GM12878 (cell line): ENCODE measurements at regions not wholly inside any gene's neighbourhood (a gene's known extent, or its start where the extent isn't known, plus 50 kb on each side); places are given as distances from the start of the nearest gene placed in this dataset.

Experiments
- ATAC-seq: fragments of 200-7000 bp; cut with Tn5 transposase; 3 replicates; pipeline ENCODE4 v1.9.1; 2020; ENCODE audit warnings: mild to moderate bottlenecking, moderate library complexity
- BruUV-seq: library from RNA; stranded (reverse); fragments of 400-500 nt; replicated peaks from 2 replicates; lab custom pipeline; 2021; lab: Mats Ljungman, UMichigan
- CTCF ChIA-PET: fragments of 300-600 bp; sonication (Branson Sonifier 250); formaldehyde crosslinking; extraction: SDS; loops from one replicate; lab custom pipeline; 2021; ENCODE audit warnings: inconsistent platforms; lab: Yijun Ruan, JAX
- POLR2A ChIA-PET: fragments of 350-600 bp; formaldehyde crosslinking; extraction: SDS; loops from one replicate; lab custom pipeline; 2021; ENCODE audit warnings: inconsistent platforms; lab: Charles Lee
- RAD21 ChIA-PET: fragments of 300-600 bp; sonication (Branson Sonifier 250); formaldehyde crosslinking; loops from one replicate; lab custom pipeline; 2023; ENCODE audit warnings: antibody characterized with exemption; ENCODE audit not compliant: unreplicated experiment; lab: Charles Lee
- SMC1A ChIA-PET: fragments of 300-600 bp; sonication (Branson Sonifier 250); formaldehyde crosslinking; loops from one replicate; lab custom pipeline; 2023; ENCODE audit not compliant: unreplicated experiment, uncharacterized antibody; lab: Charles Lee
- DNase-seq: peaks from one replicate; pipeline ENCODE4 v3.0.0-alpha.2; 2011; ENCODE audit warnings: low read depth, low spot score
- FAIRE-seq: peaks from 3 replicates; lab custom pipeline; 2011; peaks lifted over from hg19 to GRCh38; lab: Jason Lieb, UNC
- H2AFZ ChIP-seq: 2 replicates; pipeline ENCODE4 v1.6.0; 2011; ENCODE audit warnings: low read depth, low read length, control low read depth; ENCODE audit not compliant: control insufficient read depth
- H3K27ac ChIP-seq: 2 replicates; pipeline ENCODE4 v1.5.1; 2011; ENCODE audit warnings: control low read depth; ENCODE audit not compliant: control insufficient read depth, insufficient read depth
- H3K27me3 ChIP-seq, 2 experiments: replicated peaks in 1 of 2; 2 replicates each; pipeline versions ENCODE4 v1.6.0 to v1.6.1; 2011; ENCODE audit warnings: low read length in 1 of 2; ENCODE audit not compliant: control insufficient read depth in 2 of 2, insufficient read depth in 2 of 2
- H3K36me3 ChIP-seq, 2 experiments: 2 replicates each; pipeline ENCODE4 v1.5.1; 2011; ENCODE audit warnings: low read length in 1 of 2; ENCODE audit not compliant: control insufficient read depth in 2 of 2, insufficient read depth in 2 of 2
- H3K4me1 ChIP-seq: 2 replicates; pipeline ENCODE4 v1.6.1; 2011; ENCODE audit warnings: mild to moderate bottlenecking, low read length, moderate library complexity, mixed read lengths; ENCODE audit not compliant: control insufficient read depth, insufficient read depth
- H3K4me2 ChIP-seq: 2 replicates; pipeline ENCODE4 v1.6.0; 2011; ENCODE audit warnings: control low read depth; ENCODE audit not compliant: control insufficient read depth, insufficient read depth
- H3K4me3 ChIP-seq: fragments of 200-600 bp; sonication (generic); 2 replicates; pipeline ENCODE4 v1.5.1; 2016
- H3K79me2 ChIP-seq: 2 replicates; pipeline ENCODE4 v1.6.0; 2011; ENCODE audit warnings: low read length; ENCODE audit not compliant: control insufficient read depth, insufficient read depth
- H3K9ac ChIP-seq: 2 replicates; pipeline ENCODE4 v1.8.0; 2011; ENCODE audit warnings: low read length, control low read depth, mixed read lengths; ENCODE audit not compliant: control insufficient read depth, insufficient read depth
- H3K9me3 ChIP-seq: replicated peaks from 3 replicates; pipeline ENCODE4 v1.5.1; 2011; ENCODE audit warnings: mild to moderate bottlenecking, low read length; ENCODE audit not compliant: control insufficient read depth, insufficient read depth
- H4K20me1 ChIP-seq: 2 replicates; pipeline ENCODE4 v1.6.0; 2011; ENCODE audit not compliant: control insufficient read depth, insufficient read depth
- HDAC6 ChIP-seq: fragments of 200-600 bp; sonication (generic); IDR thresholded peaks from one replicate; pipeline ENCODE4 v1.8.0; 2017; ENCODE audit warnings: antibody characterized with exemption; ENCODE audit not compliant: unreplicated experiment
- LARP7 ChIP-seq: fragments of 450-650 bp; IDR thresholded peaks from 2 replicates; pipeline ENCODE4 v1.6.1; 2017; ENCODE audit warnings: mild to moderate bottlenecking
- MAX ChIP-seq: IDR thresholded peaks from 2 replicates; pipeline ENCODE4 v1.6.1; 2012; ENCODE audit warnings: low read depth, low read length, improper control_type of control experiment
- NR2C1 ChIP-seq: fragments of 450-650 bp; IDR thresholded peaks from 2 replicates; pipeline ENCODE4 v1.6.1; 2017; ENCODE audit warnings: antibody characterized with exemption, mild to moderate bottlenecking, moderate library complexity
- PML ChIP-seq: IDR thresholded peaks from 2 replicates; pipeline ENCODE4 v1.6.1; 2012; ENCODE audit warnings: low read length, inconsistent platforms
- POLR2AphosphoS2 ChIP-seq: IDR thresholded peaks from 2 replicates; pipeline ENCODE4 v1.6.1; 2011; ENCODE audit warnings: low read depth, mild to moderate bottlenecking, low read length, improper control_type of control experiment, moderate library complexity
- RFX5 ChIP-seq: IDR thresholded peaks from 2 replicates; pipeline ENCODE4 v1.6.1; 2011; ENCODE audit warnings: low read depth, low read length, improper control_type of control experiment
- RUNX3 ChIP-seq: IDR thresholded peaks from 2 replicates; pipeline ENCODE4 v1.6.1; 2012; ENCODE audit warnings: low read length, inconsistent platforms
- ZZZ3 ChIP-seq: IDR thresholded peaks from 2 replicates; pipeline ENCODE4 v1.6.1; 2011; ENCODE audit warnings: low read depth; ENCODE audit not compliant: control insufficient read depth, insufficient read length
- WGBS: methylation state at CpG from one replicate; pipeline ENCODE4 v1.1.6; 2016; ENCODE audit warnings: low lambda C conversion rate; ENCODE audit not compliant: insufficient replicate concordance, insufficient coverage; ENCODE audit errors: missing lambda C conversion rate; 5-methylcytosine and 5-hydroxymethylcytosine counted together
- in situ Hi-C: fragments of 300-500 bp; cut with MboI; formaldehyde crosslinking; loops from 9 replicates; pipeline ENCODE4 v1.14.3; 2018; ENCODE audit warnings: mixed read lengths
- intact Hi-C: fragments of 100-400 bp; cut with micrococcal nuclease; formaldehyde crosslinking; loops from one replicate; pipeline ENCODE4 v1.14.2; 2022; ENCODE audit not compliant: unreplicated experiment
- TF ChIP-seq, protein P1 (sequence below): fragments of 450-650 bp; formaldehyde crosslinking; IDR thresholded peaks from 2 replicates; pipeline ENCODE4 v1.4.0; 2022; ENCODE audit warnings: mild to moderate bottlenecking, moderate library complexity
- TF ChIP-seq, protein P2 (sequence below), 3 experiments: IDR thresholded peaks in 2 of 3; conservative IDR thresholded peaks in 1 of 3; 2 replicates each; pipeline ENCODE4 v1.5.1; 2011; ENCODE audit warnings: low read depth in 3 of 3, low read length in 3 of 3, mild to moderate bottlenecking in 3 of 3, control low read depth in 2 of 3, moderate library complexity in 2 of 3, inconsistent platforms in 1 of 3, mixed read lengths in 1 of 3; ENCODE audit not compliant: control insufficient read depth in 2 of 3, insufficient read depth in 1 of 3; ENCODE audit errors: extremely low read depth in 1 of 3

DNA sequence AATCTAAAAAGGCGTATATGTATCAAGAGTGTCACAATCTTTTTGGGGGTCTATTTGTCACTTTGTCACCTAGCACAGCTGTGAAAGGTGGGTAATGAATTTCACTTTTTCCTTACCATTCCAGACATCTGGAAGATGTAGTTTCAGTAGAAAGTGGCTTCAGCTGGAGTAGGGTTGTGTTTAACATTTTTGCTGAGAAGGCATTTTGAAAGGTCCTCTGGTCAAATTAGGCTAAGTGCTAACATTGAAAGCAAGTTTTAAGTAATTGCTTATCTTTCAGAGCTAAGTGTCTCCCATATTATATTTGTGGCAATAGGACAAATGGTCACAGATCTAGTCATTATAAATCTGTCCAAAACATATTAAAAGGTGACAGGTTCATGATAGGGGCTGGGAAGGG is 542.1 kb upstream of the SPHKAP start:
- Histone ChIP-seq H3K79me2 (no peaks in the 10 kb centered on the region), H3K9ac (no peak overlapping the region), H3K27me3 (no peaks in the 10 kb centered on the region; a peak in 1 of 4 replicates), H3K9me3 (no peaks in the 10 kb centered on the region), H4K20me1 (no peaks in the 10 kb centered on the region), H3K4me1 (no peaks in the 10 kb centered on the region), H3K4me2 (no peak overlapping the region), H3K27ac (no peak overlapping the region), H3K4me3 (no peak overlapping the region), H3K36me3 (no peaks in the 10 kb centered on the region), H2AFZ (no peak overlapping the region)
- DNase-seq = no peak
- POLR2A ChIA-PET = no interaction called here
- BruUV-seq = no TSS peak
- intact Hi-C loops (no loop called here), in situ Hi-C loops (no loop called here)
- FAIRE-seq = no peak
- SMC1A ChIA-PET = no interaction called here
- CTCF ChIA-PET = no interaction called here
- TF ChIP-seq MAX (no peak), POLR2AphosphoS2 (no peak), RUNX3 (no peak), RFX5 (no peak), NR2C1 (no peak), ZZZ3 (no peak), PML (no peak), LARP7 (no peak), HDAC6 (no peak)
- TF ChIP-seq, protein P1, sequence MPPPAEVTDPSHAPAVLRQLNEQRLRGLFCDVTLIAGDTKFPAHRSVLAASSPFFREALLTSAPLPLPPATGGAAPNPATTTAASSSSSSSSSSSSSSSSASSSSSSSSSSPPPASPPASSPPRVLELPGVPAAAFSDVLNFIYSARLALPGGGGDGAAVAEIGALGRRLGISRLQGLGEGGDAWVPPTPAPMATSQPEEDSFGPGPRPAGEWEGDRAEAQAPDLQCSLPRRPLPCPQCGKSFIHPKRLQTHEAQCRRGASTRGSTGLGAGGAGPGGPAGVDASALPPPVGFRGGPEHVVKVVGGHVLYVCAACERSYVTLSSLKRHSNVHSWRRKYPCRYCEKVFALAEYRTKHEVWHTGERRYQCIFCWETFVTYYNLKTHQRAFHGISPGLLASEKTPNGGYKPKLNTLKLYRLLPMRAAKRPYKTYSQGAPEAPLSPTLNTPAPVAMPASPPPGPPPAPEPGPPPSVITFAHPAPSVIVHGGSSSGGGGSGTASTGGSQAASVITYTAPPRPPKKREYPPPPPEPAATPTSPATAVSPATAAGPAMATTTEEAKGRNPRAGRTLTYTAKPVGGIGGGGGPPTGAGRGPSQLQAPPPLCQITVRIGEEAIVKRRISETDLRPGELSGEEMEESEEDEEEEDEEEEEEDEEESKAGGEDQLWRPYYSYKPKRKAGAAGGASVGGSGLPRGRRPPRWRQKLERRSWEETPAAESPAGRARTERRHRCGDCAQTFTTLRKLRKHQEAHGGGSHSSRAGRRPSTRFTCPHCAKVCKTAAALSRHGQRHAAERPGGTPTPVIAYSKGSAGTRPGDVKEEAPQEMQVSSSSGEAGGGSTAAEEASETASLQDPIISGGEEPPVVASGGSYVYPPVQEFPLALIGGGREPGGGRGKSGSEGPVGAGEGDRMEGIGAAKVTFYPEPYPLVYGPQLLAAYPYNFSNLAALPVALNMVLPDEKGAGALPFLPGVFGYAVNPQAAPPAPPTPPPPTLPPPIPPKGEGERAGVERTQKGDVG (CRISPR knock-in tag) = no peak
- TF ChIP-seq, protein P2, sequence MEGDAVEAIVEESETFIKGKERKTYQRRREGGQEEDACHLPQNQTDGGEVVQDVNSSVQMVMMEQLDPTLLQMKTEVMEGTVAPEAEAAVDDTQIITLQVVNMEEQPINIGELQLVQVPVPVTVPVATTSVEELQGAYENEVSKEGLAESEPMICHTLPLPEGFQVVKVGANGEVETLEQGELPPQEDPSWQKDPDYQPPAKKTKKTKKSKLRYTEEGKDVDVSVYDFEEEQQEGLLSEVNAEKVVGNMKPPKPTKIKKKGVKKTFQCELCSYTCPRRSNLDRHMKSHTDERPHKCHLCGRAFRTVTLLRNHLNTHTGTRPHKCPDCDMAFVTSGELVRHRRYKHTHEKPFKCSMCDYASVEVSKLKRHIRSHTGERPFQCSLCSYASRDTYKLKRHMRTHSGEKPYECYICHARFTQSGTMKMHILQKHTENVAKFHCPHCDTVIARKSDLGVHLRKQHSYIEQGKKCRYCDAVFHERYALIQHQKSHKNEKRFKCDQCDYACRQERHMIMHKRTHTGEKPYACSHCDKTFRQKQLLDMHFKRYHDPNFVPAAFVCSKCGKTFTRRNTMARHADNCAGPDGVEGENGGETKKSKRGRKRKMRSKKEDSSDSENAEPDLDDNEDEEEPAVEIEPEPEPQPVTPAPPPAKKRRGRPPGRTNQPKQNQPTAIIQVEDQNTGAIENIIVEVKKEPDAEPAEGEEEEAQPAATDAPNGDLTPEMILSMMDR (IDR thresholded peaks at IDR 0.05 in 2 of 3, conservative IDR thresholded peaks at IDR 0.05 in 1 of 3; ENCODE audit: control insufficient read depth in 2 of 3, extremely low read depth in 1 of 3, insufficient read depth in 1 of 3, low read depth in 3 of 3, low read length in 3 of 3) = no peak
- 5% methylated on average over 1 of the region's 1 CpG for WGBS
- RAD21 ChIA-PET = no interaction called here
- no peak for ATAC-seq
